H9 (cell line): ENCODE measurements at regions not wholly inside any gene's neighbourhood (a gene's known extent, or its start where the extent isn't known, plus 50 kb on each side); places are given as distances from the start of the nearest gene placed in this dataset.

Experiments
- DNase-seq: peaks from one replicate; pipeline ENCODE4 v3.0.0-alpha.2; 2017
- H2AFZ ChIP-seq: one replicate; pipeline ENCODE4 v1.6.1; 2013; ENCODE audit warnings: mild to moderate bottlenecking, low read length, control low read depth, moderate library complexity
- H2AK5ac ChIP-seq: 2 replicates; pipeline ENCODE4 v1.6.1; 2013; ENCODE audit warnings: low read length, control low read depth, mixed read lengths; ENCODE audit not compliant: insufficient read length
- H2BK120ac ChIP-seq: one replicate; pipeline ENCODE4 v1.6.1; 2013; ENCODE audit warnings: low read depth, mild to moderate bottlenecking, low read length, control low read depth, inconsistent platforms; ENCODE audit not compliant: poor library complexity, severe bottlenecking
- H2BK12ac ChIP-seq: 2 replicates; pipeline ENCODE4 v1.6.1; 2013; ENCODE audit warnings: low read length, control low read depth, mixed read lengths, low read depth; ENCODE audit not compliant: insufficient read length
- H2BK15ac ChIP-seq: 2 replicates; pipeline ENCODE4 v1.6.1; 2013; ENCODE audit warnings: low read depth, low read length, control low read depth
- H2BK20ac ChIP-seq: one replicate; pipeline ENCODE4 v1.6.1; 2013; ENCODE audit warnings: low read depth, mild to moderate bottlenecking, low read length, control low read depth, inconsistent platforms; ENCODE audit not compliant: poor library complexity, severe bottlenecking
- H2BK5ac ChIP-seq: 2 replicates; pipeline ENCODE4 v1.6.1; 2013; ENCODE audit warnings: low read length, control low read depth, mixed read lengths; ENCODE audit not compliant: insufficient read length
- H3K14ac ChIP-seq: 2 replicates; pipeline ENCODE4 v1.6.1; 2013; ENCODE audit warnings: low read length, control low read depth; ENCODE audit not compliant: insufficient read depth
- H3K18ac ChIP-seq: 2 replicates; pipeline ENCODE4 v1.6.1; 2013; ENCODE audit warnings: low read depth, mild to moderate bottlenecking, mixed read lengths, low read length, control low read depth; ENCODE audit not compliant: insufficient read length
- H3K23ac ChIP-seq: 2 replicates; pipeline ENCODE4 v1.6.1; 2013; ENCODE audit warnings: low read length, control low read depth, mixed read lengths, low read depth; ENCODE audit not compliant: insufficient read length
- H3K23me2 ChIP-seq: 2 replicates; pipeline ENCODE4 v1.6.1; 2013; ENCODE audit warnings: low read depth, mild to moderate bottlenecking, mixed read lengths, low read length, control low read depth; ENCODE audit not compliant: insufficient read length, poor library complexity, severe bottlenecking
- H3K27ac ChIP-seq: 2 replicates; pipeline ENCODE4 v1.5.1; 2013; ENCODE audit warnings: low read length, control low read depth, mixed read lengths, low read depth; ENCODE audit not compliant: insufficient read length
- H3K27me3 ChIP-seq: 2 replicates; pipeline ENCODE4 v1.6.1; 2013; ENCODE audit warnings: low read length, control low read depth, inconsistent platforms; ENCODE audit not compliant: insufficient read depth
- H3K4ac ChIP-seq: 2 replicates; pipeline ENCODE4 v1.6.1; 2013; ENCODE audit warnings: low read depth, mild to moderate bottlenecking, control low read depth, inconsistent platforms, low read length, moderate library complexity
- H3K4me1 ChIP-seq: 2 replicates; pipeline ENCODE4 v1.6.1; 2013; ENCODE audit warnings: low read length, control low read depth, inconsistent platforms; ENCODE audit not compliant: insufficient read depth
- H3K4me2 ChIP-seq: 2 replicates; pipeline ENCODE4 v1.6.1; 2013; ENCODE audit warnings: low read length, control low read depth, mixed read lengths; ENCODE audit not compliant: insufficient read length, insufficient read depth
- H3K56ac ChIP-seq: 2 replicates; pipeline ENCODE4 v1.6.1; 2013; ENCODE audit warnings: low read depth, mild to moderate bottlenecking, mixed read lengths, low read length, control low read depth; ENCODE audit not compliant: insufficient read length
- H3K79me1 ChIP-seq: 2 replicates; pipeline ENCODE4 v1.6.1; 2013; ENCODE audit warnings: low read depth, mild to moderate bottlenecking, moderate library complexity, low read length, control low read depth, inconsistent platforms; ENCODE audit not compliant: insufficient read depth, poor library complexity, severe bottlenecking
- H3K79me2 ChIP-seq: 2 replicates; pipeline ENCODE4 v1.6.1; 2013; ENCODE audit warnings: low read length, control low read depth, inconsistent platforms; ENCODE audit not compliant: insufficient read depth
- H3K9ac ChIP-seq: 2 replicates; pipeline ENCODE4 v1.6.1; 2013; ENCODE audit warnings: low read length, control low read depth, mixed read lengths; ENCODE audit not compliant: insufficient read length; ENCODE audit errors: extremely low read depth
- H3K9me3 ChIP-seq: one replicate; pipeline ENCODE4 v1.6.1; 2013; ENCODE audit warnings: low read depth, low read length, inconsistent platforms; ENCODE audit not compliant: control insufficient read depth
- H3T11ph ChIP-seq: one replicate; pipeline ENCODE4 v1.6.1; 2013; ENCODE audit warnings: mild to moderate bottlenecking, low read length, control low read depth, inconsistent platforms
- H4K20me1 ChIP-seq: one replicate; pipeline ENCODE4 v1.6.1; 2013; ENCODE audit not compliant: control insufficient read depth, insufficient read length, insufficient read depth
- H4K5ac ChIP-seq: 2 replicates; pipeline ENCODE4 v1.6.1; 2013; ENCODE audit warnings: low read depth, mild to moderate bottlenecking, mixed read lengths, low read length, control low read depth; ENCODE audit not compliant: insufficient read length
- H4K8ac ChIP-seq: replicated peaks from 2 replicates; pipeline ENCODE4 v1.6.1; 2013; ENCODE audit warnings: low read length, control low read depth, mixed read lengths, low read depth; ENCODE audit not compliant: insufficient read length
- H4K91ac ChIP-seq: 2 replicates; pipeline ENCODE4 v1.6.1; 2013; ENCODE audit warnings: low read depth, mild to moderate bottlenecking, moderate library complexity, mixed read lengths, low read length, control low read depth; ENCODE audit not compliant: insufficient read length
- H3K27ac Mint-ChIP-seq, 3 experiments: 2 replicates in 2 of 3; 3 replicates in 1 of 3; pipeline ENCODE4 v1.8.0; 2020 to 2021; ENCODE audit warnings: mixed read lengths in 3 of 3, mild to moderate bottlenecking in 1 of 3, moderate library complexity in 1 of 3
- H3K27me3 Mint-ChIP-seq: 2 replicates; pipeline ENCODE4 v1.8.0; 2021; ENCODE audit warnings: low read depth, mild to moderate bottlenecking, moderate library complexity, mixed read lengths
- H3K36me3 Mint-ChIP-seq, 3 experiments: 2 replicates in 2 of 3; 3 replicates in 1 of 3; pipeline ENCODE4 v1.8.0; 2020 to 2021; ENCODE audit warnings: low read depth in 3 of 3, mixed read lengths in 3 of 3; ENCODE audit not compliant: insufficient read depth in 1 of 3
- H3K4me1 Mint-ChIP-seq, 2 experiments: 2 replicates each; pipeline ENCODE4 v1.8.0; 2020; ENCODE audit warnings: mixed read lengths in 2 of 2
- H3K4me3 Mint-ChIP-seq, 2 experiments: 2 replicates in 1 of 2; 3 replicates in 1 of 2; pipeline ENCODE4 v1.8.0; 2020 to 2021; ENCODE audit warnings: mild to moderate bottlenecking in 2 of 2, mixed read lengths in 2 of 2, moderate library complexity in 1 of 2
- H3K9me3 Mint-ChIP-seq, 2 experiments: 2 replicates in 1 of 2; 3 replicates in 1 of 2; pipeline ENCODE4 v1.8.0; 2020; ENCODE audit warnings: mild to moderate bottlenecking in 2 of 2, mixed read lengths in 2 of 2, moderate library complexity in 1 of 2
- CTCF ChIP-seq: fragments of 200-600 bp; sonication (generic); conservative IDR thresholded peaks from 3 replicates; pipeline ENCODE4 v1.8.0; 2021; ENCODE audit warnings: antibody characterized with exemption, mild to moderate bottlenecking
- WGBS: extraction: QIAGEN DNeasy Blood & Tissue Kit; methylation state at CpG from one replicate; pipeline ENCODE4 v1.1.7; 2013; ENCODE audit warnings: missing lambda C conversion rate, low lambda C conversion rate, mixed read lengths; ENCODE audit not compliant: insufficient read length; ENCODE audit errors: extremely low coverage; 5-methylcytosine and 5-hydroxymethylcytosine counted together

- H2BK20ac ChIP-seq: no peak overlapping the region
- no peak overlapping the region for H2BK120ac ChIP-seq
- no peak overlapping the region for H4K91ac ChIP-seq
- H3K56ac ChIP-seq: no peak overlapping the region
- no peaks in the 10 kb centered on the region for H3K9me3 ChIP-seq
- no peaks in the 10 kb centered on the region for H4K20me1 ChIP-seq
- H3K79me2 ChIP-seq: no peaks in the 10 kb centered on the region
- Mint-ChIP-seq H3K4me1 (no peaks in the 10 kb centered on the region), H3K4me3 (no peak overlapping the region), H3K36me3 (peaks cover 3 to 23% (median 19%) of the 10 kb centered on the region in 3 experiments; a peak in 6 of 7 replicates), H3K27me3 (no peaks in the 10 kb centered on the region), H3K27ac (no peak overlapping the region), H3K9me3 (peaks cover 13 to 27% of the 10 kb centered on the region in 2 experiments)
- no peak for DNase-seq
- H3T11ph ChIP-seq: no peak overlapping the region
- H2AK5ac ChIP-seq: no peak overlapping the region
- no peak overlapping the region for H3K4me2 ChIP-seq
- H3K23ac ChIP-seq: no peak overlapping the region
- WGBS: no CpG with 5 or more reads among the region's 2 CpGs
- no peaks in the 10 kb centered on the region for H3K4me1 ChIP-seq
- H3K9ac ChIP-seq: no peak overlapping the region
- no peak overlapping the region for H3K4ac ChIP-seq
- no peak overlapping the region for H2BK15ac ChIP-seq
- no peak overlapping the region for H3K14ac ChIP-seq
- H3K23me2 ChIP-seq: no peaks in the 10 kb centered on the region
- H4K5ac ChIP-seq: no peak overlapping the region
- H4K8ac ChIP-seq: no peak overlapping the region
- H3K27ac ChIP-seq: no peak overlapping the region
- no peaks in the 10 kb centered on the region for H3K79me1 ChIP-seq
- H3K27me3 ChIP-seq: no peaks in the 10 kb centered on the region
- no peak overlapping the region for H2BK5ac ChIP-seq
- TF ChIP-seq CTCF: no peak
- no peak overlapping the region for H3K18ac ChIP-seq
- no peak overlapping the region for H2AFZ ChIP-seq
- no peak overlapping the region for H2BK12ac ChIP-seq
These were observed 958.0 kb upstream of the MIR17HG start for GRCh38 chr13:90389537-90389936.
